ENCODE measurements at regions not wholly inside any gene's neighbourhood (a gene's known extent, or its start where the extent isn't known, plus 50 kb on each side); places are given as distances from the start of the nearest gene placed in this dataset.

DNA sequence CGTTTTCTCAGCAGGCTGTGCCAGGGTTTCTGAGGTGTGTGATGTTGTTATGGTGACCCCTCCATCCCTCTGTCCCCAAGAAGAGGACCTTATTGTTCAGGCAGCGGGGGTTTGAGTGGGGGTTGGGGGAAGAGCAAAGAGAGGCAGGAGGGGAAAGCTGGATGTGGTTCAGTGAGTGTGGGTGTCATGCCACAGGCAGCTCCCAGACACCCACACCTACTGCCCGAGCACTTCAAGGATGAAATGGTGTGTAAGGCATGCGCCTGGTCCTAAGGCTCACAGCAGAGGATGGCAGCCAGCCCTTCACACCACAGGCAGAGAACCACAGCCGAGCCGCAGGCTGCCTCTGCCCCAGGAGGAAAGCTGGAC is 49.9 kb upstream of the STUM start:
- H3K4me3 ChIP-seq: no peak overlapping the region
- DNase-seq (no peak), FAIRE-seq (no peak), ATAC-seq (no peak)
- no peaks in the 10 kb centered on the region for H3K36me3 ChIP-seq
- intact Hi-C loops (cut with DNase I): no loop called here
- WGBS, 2 donors: 79 to 83% methylated on average over 6 of the region's 6 CpGs
- TF ChIP-seq, protein P1, sequence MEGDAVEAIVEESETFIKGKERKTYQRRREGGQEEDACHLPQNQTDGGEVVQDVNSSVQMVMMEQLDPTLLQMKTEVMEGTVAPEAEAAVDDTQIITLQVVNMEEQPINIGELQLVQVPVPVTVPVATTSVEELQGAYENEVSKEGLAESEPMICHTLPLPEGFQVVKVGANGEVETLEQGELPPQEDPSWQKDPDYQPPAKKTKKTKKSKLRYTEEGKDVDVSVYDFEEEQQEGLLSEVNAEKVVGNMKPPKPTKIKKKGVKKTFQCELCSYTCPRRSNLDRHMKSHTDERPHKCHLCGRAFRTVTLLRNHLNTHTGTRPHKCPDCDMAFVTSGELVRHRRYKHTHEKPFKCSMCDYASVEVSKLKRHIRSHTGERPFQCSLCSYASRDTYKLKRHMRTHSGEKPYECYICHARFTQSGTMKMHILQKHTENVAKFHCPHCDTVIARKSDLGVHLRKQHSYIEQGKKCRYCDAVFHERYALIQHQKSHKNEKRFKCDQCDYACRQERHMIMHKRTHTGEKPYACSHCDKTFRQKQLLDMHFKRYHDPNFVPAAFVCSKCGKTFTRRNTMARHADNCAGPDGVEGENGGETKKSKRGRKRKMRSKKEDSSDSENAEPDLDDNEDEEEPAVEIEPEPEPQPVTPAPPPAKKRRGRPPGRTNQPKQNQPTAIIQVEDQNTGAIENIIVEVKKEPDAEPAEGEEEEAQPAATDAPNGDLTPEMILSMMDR (IDR thresholded peaks at IDR 0.05): no peak
- no peaks in the 10 kb centered on the region for H3K27me3 ChIP-seq
- H3K27ac ChIP-seq: no peak overlapping the region
- H3K4me1 ChIP-seq: peaks cover 0 to 5% (median 4%) of the 10 kb centered on the region in 3 donors
- H3K9me3 ChIP-seq: no peaks in the 10 kb centered on the region

Data from pancreas (tissue), 10 donors.